ENCODE measurements at regions not wholly inside any gene's neighbourhood (a gene's known extent, or its start where the extent isn't known, plus 50 kb on each side); places are given as distances from the start of the nearest gene placed in this dataset.

GRCh38 chr10:85293483-85293882 is 965.1 kb downstream of the CCSER2 start:
- no peaks in the 10 kb centered on the region for H3K36me3 ChIP-seq (ENCODE audit: control insufficient read depth in 2 of 2, insufficient read depth in 1 of 2, low read length in 2 of 2)
- ChIA-PET CTCF (no interaction called here), POLR2A (no interaction called here)
- no peaks in the 10 kb centered on the region for H3K4me1 ChIP-seq (ENCODE audit: control insufficient read depth, insufficient read depth, low read length)
- no peak overlapping the region for H3K4me3 ChIP-seq (ENCODE audit: low read depth, low read length)
- no peak for TF ChIP-seq KLF17 (tag by site-specific recombination; IDR thresholded peaks at IDR 0.05)
- TF ChIP-seq SALL2 (tag by site-specific recombination; IDR thresholded peaks at IDR 0.05; ENCODE audit: borderline replicate concordance): no peak
- no peak for TF ChIP-seq ZNF341 (tag by site-specific recombination; IDR thresholded peaks at IDR 0.05; ENCODE audit: low read depth)
- no peak for TF ChIP-seq ZNF777 (tag by site-specific recombination; IDR thresholded peaks at IDR 0.05; ENCODE audit: borderline replicate concordance)
- TF ChIP-seq SP2 (tag by site-specific recombination; IDR thresholded peaks at IDR 0.05): no peak
- no peak for TF ChIP-seq OVOL3 (tag by site-specific recombination; IDR thresholded peaks at IDR 0.05)
- no peak for TF ChIP-seq ZNF701 (tag by site-specific recombination; IDR thresholded peaks at IDR 0.05)
- no peak for TF ChIP-seq ZNF660 (tag by site-specific recombination; IDR thresholded peaks at IDR 0.05)
- TF ChIP-seq ZNF19 (tag by site-specific recombination; IDR thresholded peaks at IDR 0.05; ENCODE audit: low read depth): no peak
- no peak for TF ChIP-seq BCL11A (tag by site-specific recombination; IDR thresholded peaks at IDR 0.05; ENCODE audit: low read depth)
- TF ChIP-seq ZNF664 (tag by site-specific recombination; IDR thresholded peaks at IDR 0.05): no peak
- TF ChIP-seq ZNF473 (tag by site-specific recombination; IDR thresholded peaks at IDR 0.05): no peak
- no peak for TF ChIP-seq ZNF626 (tag by site-specific recombination; IDR thresholded peaks at IDR 0.05)
- TF ChIP-seq ZNF423 (tag by site-specific recombination; IDR thresholded peaks at IDR 0.05): no peak
- TF ChIP-seq ZNF621 (tag by site-specific recombination; IDR thresholded peaks at IDR 0.05): no peak
- no peak for TF ChIP-seq ZNF133 (tag by site-specific recombination; IDR thresholded peaks at IDR 0.05)
- no peak for TF ChIP-seq ZNF2 (tag by site-specific recombination; IDR thresholded peaks at IDR 0.05)
- TF ChIP-seq ZNF433 (tag by site-specific recombination; IDR thresholded peaks at IDR 0.05; ENCODE audit: low read depth): no peak
- TF ChIP-seq EGR2 (tag by site-specific recombination; IDR thresholded peaks at IDR 0.05; ENCODE audit: low read depth): no peak
- H3K27ac ChIP-seq (ENCODE audit: extremely low read depth, low read depth, low read length): no peak overlapping the region
- H3K9me3 ChIP-seq (ENCODE audit: control insufficient read depth, insufficient read depth, low read depth, low read length): no peaks in the 10 kb centered on the region

- CTCF ChIA-PET: interaction anchor here (1.0 kb wide), 1 partner anchor 28 kb away, joined by 4 read pairs; no protein-coding TSS in a partner anchor
- H3K4me1 ChIP-seq (ENCODE audit: control insufficient read depth, insufficient read depth, low read length): no peaks in the 10 kb centered on the region; the same call in 1 of the 2 replicates
- no peaks in the 10 kb centered on the region for H3K36me3 ChIP-seq (ENCODE audit: control insufficient read depth in 2 of 2, insufficient read depth in 1 of 2, low read length in 2 of 2)
- TF ChIP-seq ZNF791 (tag by site-specific recombination; IDR thresholded peaks at IDR 0.05) (no peak), ZNF549 (tag by site-specific recombination; IDR thresholded peaks at IDR 0.05) (0 out of 2 replicates have a peak, but pooled peaks have one; percentile 24), ZNF629 (tag by site-specific recombination; IDR thresholded peaks at IDR 0.05) (no peak), SCRT2 (tag by site-specific recombination; IDR thresholded peaks at IDR 0.05) (no peak), ZNF214 (tag by site-specific recombination; IDR thresholded peaks at IDR 0.05; ENCODE audit: borderline replicate concordance) (no peak), ZBTB49 (tag by site-specific recombination; IDR thresholded peaks at IDR 0.05; ENCODE audit: low read depth) (no peak), AEBP2 (tag by site-specific recombination; IDR thresholded peaks at IDR 0.05; ENCODE audit: borderline replicate concordance) (no peak)
- POLR2A ChIA-PET: no interaction called here
- no peak overlapping the region for H3K27ac ChIP-seq (ENCODE audit: extremely low read depth, low read depth, low read length)
- H3K4me3 ChIP-seq (ENCODE audit: low read depth, low read length): no peak overlapping the region
- H3K9me3 ChIP-seq (ENCODE audit: control insufficient read depth, insufficient read depth, low read depth, low read length): no peaks in the 10 kb centered on the region
These were observed 983.4 kb downstream of the CCSER2 start for GRCh38 chr10:85311613-85312337.
